H1 (cell line): ENCODE measurements at regions not wholly inside any gene's neighbourhood (a gene's known extent, or its start where the extent isn't known, plus 50 kb on each side); places are given as distances from the start of the nearest gene placed in this dataset.

Source experiments
- BACH1 ChIP-seq: IDR thresholded peaks from 2 replicates; pipeline ENCODE4 v1.6.1; 2012; ENCODE audit warnings: low read length, improper control_type of control experiment
- BCL11A ChIP-seq, 2 experiments: IDR thresholded peaks; one replicate each; pipeline ENCODE4 v1.6.1; 2011; ENCODE audit warnings: low read depth in 2 of 2, low read length in 2 of 2, mild to moderate bottlenecking in 2 of 2
- BRCA1 ChIP-seq: IDR thresholded peaks from 2 replicates; pipeline ENCODE4 v1.6.1; 2012; ENCODE audit warnings: low read depth, low read length, improper control_type of control experiment
- CBX8 ChIP-seq: fragments of 300-800, 300-1000 bp; sonication (generic); IDR thresholded peaks from 2 replicates; pipeline ENCODE4 v1.7.1; 2016; ENCODE audit warnings: low read depth, low read length, borderline replicate concordance
- CHD1 ChIP-seq: IDR thresholded peaks from 2 replicates; pipeline ENCODE4 v1.6.1; 2012; ENCODE audit warnings: low read depth, low read length, improper control_type of control experiment
- EP300 ChIP-seq, 2 experiments: IDR thresholded peaks; 1 replicate in 1 of 2; 2 replicates in 1 of 2; pipeline ENCODE4 v1.6.1; 2011 to 2012; ENCODE audit warnings: low read depth in 2 of 2, low read length in 2 of 2, mild to moderate bottlenecking in 2 of 2, borderline replicate concordance in 1 of 2, inconsistent platforms in 1 of 2, moderate library complexity in 1 of 2
- JUND ChIP-seq: IDR thresholded peaks from 2 replicates; pipeline ENCODE4 v1.6.1; 2011; ENCODE audit warnings: mild to moderate bottlenecking, improper control_type of control experiment, low read length
- MAFK ChIP-seq: IDR thresholded peaks from 2 replicates; pipeline ENCODE4 v1.6.1; 2012; ENCODE audit warnings: low read depth, mild to moderate bottlenecking, improper control_type of control experiment, low read length
- TBP ChIP-seq: IDR thresholded peaks from 2 replicates; pipeline ENCODE4 v1.6.1; 2011; ENCODE audit warnings: low read depth, low read length, improper control_type of control experiment
- TF ChIP-seq, protein P1 (sequence below): IDR thresholded peaks from 2 replicates; pipeline ENCODE4 v1.6.1; 2011; ENCODE audit warnings: low read depth, mild to moderate bottlenecking, low read length; ENCODE audit not compliant: insufficient read depth

DNA sequence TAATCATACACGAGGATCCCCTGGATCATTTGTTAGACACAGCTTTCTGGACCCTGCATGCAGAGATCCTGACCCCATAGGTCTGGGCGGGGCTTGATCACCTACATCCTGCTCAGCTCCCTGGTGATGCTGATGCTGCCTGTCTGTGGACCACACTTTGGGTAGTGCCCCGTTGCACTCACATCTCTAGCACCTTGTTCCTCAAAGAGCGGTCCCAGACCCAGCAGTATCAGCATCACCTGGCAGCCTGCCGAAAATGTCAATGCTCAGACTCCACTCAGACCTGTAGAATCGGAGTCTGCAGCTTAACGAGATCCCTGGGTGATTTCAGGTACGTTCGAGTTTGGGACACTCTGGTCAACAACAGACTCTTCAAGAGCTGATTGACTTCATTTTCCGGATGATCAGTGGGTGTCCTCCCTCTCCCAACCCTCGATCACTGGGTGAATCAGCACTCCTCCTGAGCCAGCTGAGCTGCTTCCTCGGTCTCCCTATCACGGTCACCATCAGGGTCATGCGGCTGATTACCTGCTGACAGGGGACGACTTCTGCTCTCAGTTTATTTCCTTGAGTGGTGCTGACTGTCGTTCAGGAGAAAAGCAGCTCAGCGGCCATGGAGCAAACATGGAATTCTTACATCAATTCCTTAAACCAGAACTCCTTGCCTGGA, 150.6 kb upstream of the RAB12 start (continued):
- TF ChIP-seq BACH1 (no peak), CBX8 (no peak), BRCA1 (no peak), EP300 (IDR thresholded peaks at IDR 0.05; ENCODE audit: borderline replicate concordance in 1 of 2, low read depth in 2 of 2, low read length in 2 of 2) (no peak), JUND (no peak), BCL11A (IDR thresholded peaks at IDR 0.05; ENCODE audit: low read depth in 2 of 2, low read length in 2 of 2) (no peak), TBP (no peak), CHD1 (no peak), MAFK (no peak)
- TF ChIP-seq, protein P1, sequence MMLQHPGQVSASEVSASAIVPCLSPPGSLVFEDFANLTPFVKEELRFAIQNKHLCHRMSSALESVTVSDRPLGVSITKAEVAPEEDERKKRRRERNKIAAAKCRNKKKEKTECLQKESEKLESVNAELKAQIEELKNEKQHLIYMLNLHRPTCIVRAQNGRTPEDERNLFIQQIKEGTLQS: no peak
